ENCODE measurements at regions not wholly inside any gene's neighbourhood (a gene's known extent, or its start where the extent isn't known, plus 50 kb on each side); places are given as distances from the start of the nearest gene placed in this dataset.

GRCh38 chr10:36148207-36148606 is 506.1 kb upstream of the FZD8 start:
- Mint-ChIP-seq H3K36me3 (ENCODE audit: insufficient read depth) (no peaks in the 10 kb centered on the region), H3K9me3 (peaks cover 20% of the 10 kb centered on the region), H3K27me3 (no peaks in the 10 kb centered on the region), H3K4me3 (no peak overlapping the region), H3K27ac (ENCODE audit: low read depth) (no peak overlapping the region), H3K4me1 (no peaks in the 10 kb centered on the region)
- no peak for DNase-seq (ENCODE audit: low spot score in 2 of 2)
- ATAC-seq (replicated peaks; ENCODE audit: extremely low read depth, poor library complexity, severe bottlenecking): no peak

- H3K9me3 Mint-ChIP-seq: peaks cover 18% of the 10 kb centered on the region
- no peaks in the 10 kb centered on the region for H3K36me3 Mint-ChIP-seq (ENCODE audit: insufficient read depth)
- H3K27me3 Mint-ChIP-seq: no peaks in the 10 kb centered on the region
- ATAC-seq (replicated peaks; ENCODE audit: extremely low read depth, poor library complexity, severe bottlenecking) (no peak), DNase-seq (ENCODE audit: low spot score in 2 of 2) (no peak)
- H3K27ac Mint-ChIP-seq (ENCODE audit: low read depth): no peak overlapping the region
- H3K4me1 Mint-ChIP-seq: no peaks in the 10 kb centered on the region
- no peak overlapping the region for H3K4me3 Mint-ChIP-seq
Observed at GRCh38 chr10:36147529-36147928, 505.4 kb upstream of the FZD8 start.

DNA sequence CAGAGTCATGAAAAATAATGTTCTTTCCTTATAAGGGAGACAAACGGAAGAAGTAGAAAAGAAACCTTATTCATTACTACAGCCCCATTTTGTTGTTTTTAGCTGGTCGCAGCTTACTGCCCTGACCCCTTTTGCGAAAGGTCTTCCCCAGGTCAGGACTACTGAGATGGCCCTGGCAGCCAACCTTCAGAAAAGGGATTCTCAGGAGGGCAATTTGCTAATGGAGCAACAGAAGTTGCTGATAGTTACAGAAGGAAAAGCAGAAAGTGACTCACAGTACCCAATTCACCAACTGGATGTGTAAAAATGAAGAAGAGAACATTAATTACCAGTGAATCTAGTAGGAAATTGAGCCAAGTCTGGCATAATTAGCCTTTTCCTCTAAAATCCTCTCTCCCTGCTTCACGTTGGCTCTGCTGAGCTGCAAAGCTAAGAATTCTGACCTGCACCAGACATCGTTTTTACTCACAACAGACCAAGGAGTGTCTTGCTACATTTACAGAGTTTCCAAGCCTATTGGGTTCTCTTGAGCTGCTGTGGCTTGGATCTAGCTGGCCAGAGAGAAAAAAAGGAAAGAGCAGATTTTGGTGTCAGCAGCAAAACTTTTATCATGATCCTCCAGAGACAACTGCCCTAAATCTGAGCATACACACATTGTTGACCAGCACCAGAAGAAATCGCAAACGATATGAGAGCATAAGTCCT is 499.9 kb upstream of the FZD8 start:
- H3K4me1 Mint-ChIP-seq: no peaks in the 10 kb centered on the region
- DNase-seq (ENCODE audit: low spot score in 2 of 2): no peak
- no peak overlapping the region for H3K4me3 Mint-ChIP-seq
- H3K36me3 Mint-ChIP-seq (ENCODE audit: insufficient read depth): no peaks in the 10 kb centered on the region
- H3K27me3 Mint-ChIP-seq: no peaks in the 10 kb centered on the region
- H3K27ac Mint-ChIP-seq (ENCODE audit: low read depth): no peak overlapping the region
- H3K9me3 Mint-ChIP-seq: peaks cover 13% of the 10 kb centered on the region
- no peak for ATAC-seq (replicated peaks; ENCODE audit: extremely low read depth, poor library complexity, severe bottlenecking)

DNA sequence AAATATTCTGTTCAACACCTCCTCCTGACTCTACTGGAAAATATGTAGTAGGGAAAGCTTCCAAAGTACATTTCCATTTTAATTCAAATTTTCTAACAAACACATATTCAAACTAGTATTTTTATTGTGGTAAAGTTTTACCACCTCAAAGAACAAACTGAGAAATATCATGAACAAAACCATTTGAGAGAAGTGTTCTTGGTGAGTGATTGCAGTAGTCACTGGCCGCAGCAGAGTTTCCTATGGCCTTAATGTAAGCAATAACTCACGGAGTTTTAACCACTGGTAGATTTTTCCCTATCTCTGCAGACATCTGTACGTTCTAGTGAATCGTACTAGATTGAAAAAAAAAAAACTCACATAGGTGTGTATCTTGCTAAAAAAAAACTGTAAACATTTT is 487.0 kb upstream of the FZD8 start:
- no peak overlapping the region for H3K27ac Mint-ChIP-seq (ENCODE audit: low read depth)
- no peak overlapping the region for H3K4me3 Mint-ChIP-seq
- no peaks in the 10 kb centered on the region for H3K9me3 Mint-ChIP-seq
- no peaks in the 10 kb centered on the region for H3K4me1 Mint-ChIP-seq
- no peak for ATAC-seq (replicated peaks; ENCODE audit: extremely low read depth, poor library complexity, severe bottlenecking)
- no peaks in the 10 kb centered on the region for H3K36me3 Mint-ChIP-seq (ENCODE audit: insufficient read depth)
- no peaks in the 10 kb centered on the region for H3K27me3 Mint-ChIP-seq
- DNase-seq (ENCODE audit: low spot score in 2 of 2): no peak

DNA sequence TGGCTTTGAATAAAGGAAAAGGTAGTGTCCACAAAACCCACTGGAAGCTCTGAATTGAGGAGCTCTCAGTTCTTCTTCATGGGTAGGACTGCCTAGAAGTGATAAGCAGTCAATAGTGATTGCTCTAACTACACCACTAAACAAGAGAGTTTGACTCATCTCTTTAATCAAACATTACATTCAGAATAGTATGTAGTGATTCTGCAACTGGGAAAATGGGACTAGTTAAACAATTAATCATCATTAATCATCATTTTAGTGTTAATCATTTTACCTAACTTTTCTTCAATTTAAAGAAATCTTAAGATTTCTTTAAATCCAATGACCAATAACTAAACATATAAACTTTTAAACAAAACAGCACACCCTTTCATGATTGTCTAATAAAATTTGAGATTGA is 484.0 kb upstream of the FZD8 start:
- no peak for ATAC-seq (replicated peaks; ENCODE audit: extremely low read depth, poor library complexity, severe bottlenecking)
- no peak overlapping the region for H3K27ac Mint-ChIP-seq (ENCODE audit: low read depth)
- H3K4me1 Mint-ChIP-seq: no peaks in the 10 kb centered on the region
- H3K27me3 Mint-ChIP-seq: no peaks in the 10 kb centered on the region
- no peaks in the 10 kb centered on the region for H3K36me3 Mint-ChIP-seq (ENCODE audit: insufficient read depth)
- peaks cover 10% of the 10 kb centered on the region for H3K9me3 Mint-ChIP-seq
- DNase-seq (ENCODE audit: low spot score in 2 of 2): no peak
- no peak overlapping the region for H3K4me3 Mint-ChIP-seq

- Mint-ChIP-seq H3K9me3 (peaks cover 23% of the 10 kb centered on the region), H3K4me3 (no peak overlapping the region), H3K4me1 (no peaks in the 10 kb centered on the region), H3K27ac (ENCODE audit: low read depth) (no peak overlapping the region), H3K36me3 (ENCODE audit: insufficient read depth) (no peaks in the 10 kb centered on the region), H3K27me3 (no peaks in the 10 kb centered on the region)
- DNase-seq (ENCODE audit: low spot score in 2 of 2) (no peak), ATAC-seq (replicated peaks; ENCODE audit: extremely low read depth, poor library complexity, severe bottlenecking) (no peak)
Observed at GRCh38 chr10:36119455-36119854, 477.4 kb upstream of the FZD8 start.

DNA sequence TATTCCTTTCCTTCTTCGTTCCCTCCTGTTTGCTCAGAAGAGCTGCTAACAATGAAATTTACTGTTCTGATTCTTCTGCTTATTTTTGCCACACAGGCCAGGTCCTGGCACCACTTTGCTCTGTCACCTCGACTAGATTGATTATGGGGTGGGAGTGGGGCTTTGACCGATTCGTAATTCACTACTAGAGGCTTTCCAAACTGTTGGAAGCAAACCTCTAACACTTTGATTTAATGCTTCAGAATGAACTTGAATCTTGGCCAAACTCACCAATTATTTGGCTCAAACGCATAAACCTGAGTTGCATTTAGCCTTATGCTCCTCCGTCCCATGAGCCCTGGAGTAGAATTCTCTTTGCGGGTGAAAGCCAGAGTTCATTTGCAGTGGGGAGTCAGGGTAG is 476.2 kb upstream of the FZD8 start:
- Mint-ChIP-seq H3K4me3 (no peak overlapping the region), H3K27me3 (no peaks in the 10 kb centered on the region), H3K36me3 (ENCODE audit: insufficient read depth) (no peaks in the 10 kb centered on the region)

DNA sequence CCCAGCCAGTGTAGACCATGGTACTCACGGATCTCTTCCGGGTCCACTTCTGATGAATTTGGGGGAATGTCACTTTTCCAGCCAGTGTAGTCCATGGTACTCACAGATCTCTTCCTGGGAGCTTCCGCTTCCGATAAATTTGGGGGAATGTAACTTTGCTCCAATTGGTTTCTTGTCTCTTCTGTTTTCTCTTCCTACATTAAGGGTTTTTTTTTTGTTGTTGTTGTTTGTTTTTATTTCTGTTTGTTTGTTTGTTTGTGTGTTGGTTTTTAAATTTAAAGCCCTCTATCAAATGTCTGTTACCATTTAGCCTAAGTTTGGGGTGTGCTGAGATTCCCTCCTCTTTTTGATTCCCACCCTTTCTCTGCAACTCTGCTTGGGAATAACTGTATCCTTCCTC is 475.8 kb upstream of the FZD8 start:
- Mint-ChIP-seq H3K4me1 (no peaks in the 10 kb centered on the region), H3K27me3 (no peaks in the 10 kb centered on the region), H3K4me3 (no peak overlapping the region), H3K9me3 (peaks cover 23% of the 10 kb centered on the region), H3K27ac (ENCODE audit: low read depth) (no peak overlapping the region), H3K36me3 (ENCODE audit: insufficient read depth) (no peaks in the 10 kb centered on the region)
- DNase-seq (ENCODE audit: low spot score in 2 of 2) (no peak), ATAC-seq (replicated peaks; ENCODE audit: extremely low read depth, poor library complexity, severe bottlenecking) (no peak)

More for the DNA sequence above, 476.2 kb upstream of the FZD8 start:
- Mint-ChIP-seq H3K27ac (ENCODE audit: low read depth) (no peak overlapping the region), H3K4me1 (no peaks in the 10 kb centered on the region), H3K9me3 (peaks cover 26% of the 10 kb centered on the region)
- ATAC-seq (replicated peaks; ENCODE audit: extremely low read depth, poor library complexity, severe bottlenecking): no peak
- DNase-seq (ENCODE audit: low spot score in 2 of 2): no peak

DNA sequence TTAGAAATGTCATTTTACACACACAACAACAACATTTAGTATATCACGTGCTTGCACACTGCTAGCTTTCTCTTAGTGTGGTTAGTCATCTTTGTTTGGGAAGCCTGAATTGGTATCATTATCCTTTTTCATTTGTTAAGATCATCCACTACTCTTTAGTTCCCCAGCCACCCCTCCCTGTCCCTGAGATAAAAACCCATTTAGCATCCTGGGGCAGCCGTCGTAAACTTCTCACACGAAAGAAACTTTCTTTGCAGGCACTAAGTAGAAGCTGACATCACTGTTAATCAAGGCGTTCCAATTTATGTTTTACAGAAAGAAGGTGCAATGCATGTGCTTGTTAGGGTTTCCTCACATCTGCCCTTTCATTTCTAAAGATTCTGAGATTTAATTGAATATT is 475.1 kb upstream of the FZD8 start:
- Mint-ChIP-seq H3K27ac (ENCODE audit: low read depth) (no peak overlapping the region), H3K36me3 (ENCODE audit: insufficient read depth) (no peaks in the 10 kb centered on the region), H3K27me3 (no peaks in the 10 kb centered on the region), H3K4me1 (no peaks in the 10 kb centered on the region), H3K9me3 (peaks cover 19% of the 10 kb centered on the region), H3K4me3 (no peak overlapping the region)
- ATAC-seq (replicated peaks; ENCODE audit: extremely low read depth, poor library complexity, severe bottlenecking): no peak
- no peak for DNase-seq (ENCODE audit: low spot score in 2 of 2)

DNA sequence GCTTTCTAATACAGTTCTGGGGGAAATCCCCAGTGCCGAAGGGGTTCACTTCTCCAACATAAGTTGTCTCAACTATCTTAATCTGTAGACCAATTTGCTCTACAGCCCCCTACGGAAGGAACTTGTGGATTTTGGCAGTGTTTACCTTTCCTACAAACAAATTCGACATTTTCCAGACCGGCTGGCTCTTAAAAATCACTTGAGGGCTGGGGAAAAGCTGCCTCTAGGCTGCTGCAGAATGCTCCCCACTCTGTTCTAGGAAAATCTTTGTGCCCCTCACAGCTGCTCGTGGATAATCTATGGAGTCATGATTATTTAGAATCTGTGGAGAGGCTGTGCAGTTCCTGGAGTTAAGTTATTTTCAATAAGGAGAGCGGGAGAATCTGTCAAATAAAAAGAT is 474.6 kb upstream of the FZD8 start:
- Mint-ChIP-seq H3K4me1 (no peaks in the 10 kb centered on the region), H3K36me3 (ENCODE audit: insufficient read depth) (no peaks in the 10 kb centered on the region), H3K9me3 (peaks cover 23% of the 10 kb centered on the region), H3K27ac (ENCODE audit: low read depth) (no peak overlapping the region), H3K4me3 (no peak overlapping the region), H3K27me3 (no peaks in the 10 kb centered on the region)
- ATAC-seq (replicated peaks; ENCODE audit: extremely low read depth, poor library complexity, severe bottlenecking): no peak
- DNase-seq (ENCODE audit: low spot score in 2 of 2): no peak

GRCh38 chr10:36116040-36116439 is 473.9 kb upstream of the FZD8 start:
- DNase-seq (ENCODE audit: low spot score in 2 of 2) (no peak), ATAC-seq (replicated peaks; ENCODE audit: extremely low read depth, poor library complexity, severe bottlenecking) (no peak)
- no peak overlapping the region for H3K27ac Mint-ChIP-seq (ENCODE audit: low read depth)
- H3K27me3 Mint-ChIP-seq: no peaks in the 10 kb centered on the region
- H3K9me3 Mint-ChIP-seq: peaks cover 23% of the 10 kb centered on the region
- H3K36me3 Mint-ChIP-seq (ENCODE audit: insufficient read depth): no peaks in the 10 kb centered on the region
- H3K4me1 Mint-ChIP-seq: no peaks in the 10 kb centered on the region
- H3K4me3 Mint-ChIP-seq: no peak overlapping the region

GRCh38 chr10:36115364-36115763 is 473.3 kb upstream of the FZD8 start:
- Mint-ChIP-seq H3K4me3 (no peak overlapping the region), H3K9me3 (peaks cover 23% of the 10 kb centered on the region), H3K27ac (ENCODE audit: low read depth) (no peak overlapping the region), H3K4me1 (no peaks in the 10 kb centered on the region), H3K36me3 (ENCODE audit: insufficient read depth) (no peaks in the 10 kb centered on the region), H3K27me3 (no peaks in the 10 kb centered on the region)
- no peak for DNase-seq (ENCODE audit: low spot score in 2 of 2)
- ATAC-seq (replicated peaks; ENCODE audit: extremely low read depth, poor library complexity, severe bottlenecking): no peak

GRCh38 chr10:36114913-36115312 is 472.8 kb upstream of the FZD8 start:
- Mint-ChIP-seq H3K36me3 (ENCODE audit: insufficient read depth) (no peaks in the 10 kb centered on the region), H3K27ac (ENCODE audit: low read depth) (no peak overlapping the region), H3K4me3 (no peak overlapping the region), H3K4me1 (no peaks in the 10 kb centered on the region), H3K27me3 (no peaks in the 10 kb centered on the region), H3K9me3 (peaks cover 23% of the 10 kb centered on the region)
- ATAC-seq (replicated peaks; ENCODE audit: extremely low read depth, poor library complexity, severe bottlenecking) (no peak), DNase-seq (ENCODE audit: low spot score in 2 of 2) (no peak)

- H3K9me3 Mint-ChIP-seq: peaks cover 23% of the 10 kb centered on the region
- no peak overlapping the region for H3K27ac Mint-ChIP-seq (ENCODE audit: low read depth)
- no peaks in the 10 kb centered on the region for H3K36me3 Mint-ChIP-seq (ENCODE audit: insufficient read depth)
- H3K4me1 Mint-ChIP-seq: no peaks in the 10 kb centered on the region
- no peaks in the 10 kb centered on the region for H3K27me3 Mint-ChIP-seq
- ATAC-seq (replicated peaks; ENCODE audit: extremely low read depth, poor library complexity, severe bottlenecking): no peak
- no peak for DNase-seq (ENCODE audit: low spot score in 2 of 2)
- no peak overlapping the region for H3K4me3 Mint-ChIP-seq
Observed at GRCh38 chr10:36114141-36114540, 472.0 kb upstream of the FZD8 start.
